B cell (primary cell): ENCODE measurements at regions not wholly inside any gene's neighbourhood (a gene's known extent, or its start where the extent isn't known, plus 50 kb on each side); places are given as distances from the start of the nearest gene placed in this dataset.

Experiments
- ATAC-seq: fragments of 200-7000 bp; cut with Tn5 transposase; one replicate; pipeline ENCODE4 v1.10.0; 2021; ENCODE audit warnings: low read depth, mild to moderate bottlenecking, moderate number of reproducible peaks, moderate library complexity
- CTCF ChIA-PET: fragments of 350-600 bp; sonication (Branson Sonifier 250); formaldehyde crosslinking; loops from one replicate; lab custom pipeline; 2021; ENCODE audit warnings: antibody characterized with exemption, inconsistent platforms; lab: Charles Lee
- POLR2A ChIA-PET: fragments of 350-600 bp; sonication (Branson Sonifier 250); formaldehyde crosslinking; loops from one replicate; lab custom pipeline; 2021; ENCODE audit warnings: antibody characterized with exemption; lab: Charles Lee
- DNase-seq: peaks from one replicate; pipeline ENCODE4 v3.0.0; 2013
- H2AFZ ChIP-seq: 2 replicates; pipeline ENCODE4 v1.6.1; 2012; ENCODE audit warnings: mild to moderate bottlenecking, low read depth, low read length; ENCODE audit not compliant: insufficient read depth, poor library complexity, severe bottlenecking
- H3K27ac ChIP-seq, 2 donors: 1 replicate in 1 of 2; 2 replicates in 1 of 2; pipeline ENCODE4 v1.5.1; 2012 to 2013; ENCODE audit warnings: low read length in 2 of 2, mild to moderate bottlenecking in 2 of 2, moderate library complexity in 1 of 2
- H3K27me3 ChIP-seq, 4 experiments: fragments of 200-600 bp in 1 of 4; sonication (generic) in 1 of 4; replicated peaks in 1 of 4; 1 replicate in 2 of 4; 2 replicates in 2 of 4; pipeline versions ENCODE4 v1.6.1 to v1.7.0; 2013 to 2016; ENCODE audit warnings: low read length in 3 of 4, mild to moderate bottlenecking in 2 of 4, mixed read lengths in 1 of 4, moderate library complexity in 1 of 4; ENCODE audit not compliant: insufficient read depth in 4 of 4, control insufficient read depth in 3 of 4; ENCODE audit errors: control extremely low read depth in 1 of 4
- H3K36me3 ChIP-seq, 2 experiments: replicated peaks in 1 of 2; 1 replicate in 1 of 2; 2 replicates in 1 of 2; pipeline versions ENCODE4 v1.6.1 to v1.7.1; 2013; ENCODE audit warnings: low read length in 1 of 2; ENCODE audit not compliant: insufficient read depth in 2 of 2, control insufficient read depth in 1 of 2; ENCODE audit errors: control extremely low read depth in 1 of 2, extremely low read depth in 1 of 2
- H3K4me1 ChIP-seq, 2 donors: fragments of 200-600 bp in 1 of 2; sonication (generic) in 1 of 2; 1 replicate in 1 of 2; 2 replicates in 1 of 2; pipeline versions ENCODE4 v1.5.1 to v1.6.1; 2013 to 2017; ENCODE audit warnings: low read length in 2 of 2; ENCODE audit not compliant: control insufficient read depth in 2 of 2, insufficient read depth in 2 of 2
- H3K4me2 ChIP-seq: replicated peaks from 2 replicates; pipeline ENCODE3; 2012; ENCODE audit warnings: mild to moderate bottlenecking, low read depth, low read length; ENCODE audit not compliant: poor library complexity, severe bottlenecking
- H3K4me3 ChIP-seq, 5 experiments: fragments of 200-600 bp in 1 of 5; sonication (generic) in 1 of 5; 1 replicate in 3 of 5; 2 replicates in 2 of 5; pipeline versions ENCODE4 v1.5.1 to v1.7.0; 2011 to 2016; ENCODE audit warnings: low read length in 4 of 5, mild to moderate bottlenecking in 4 of 5, low read depth in 2 of 5, control low read depth in 1 of 5, moderate library complexity in 1 of 5; ENCODE audit not compliant: insufficient read depth in 1 of 5; ENCODE audit errors: control extremely low read depth in 1 of 5, extremely low read depth in 1 of 5
- H3K79me2 ChIP-seq: fragments of 200-600 bp; sonication (generic); one replicate; pipeline ENCODE4 v1.6.0; 2016; ENCODE audit warnings: low read length; ENCODE audit not compliant: control insufficient read depth, insufficient read depth
- H3K9ac ChIP-seq: fragments of 200-600 bp; sonication (generic); 2 replicates; pipeline ENCODE4 v1.6.1; 2017; ENCODE audit warnings: mild to moderate bottlenecking, low read length, moderate library complexity
- H3K9me3 ChIP-seq, 3 donors: one replicate each; pipeline versions ENCODE4 v1.6.1 to v1.7.1; 2013; ENCODE audit warnings: low read length in 2 of 3; ENCODE audit not compliant: control insufficient read depth in 2 of 3, insufficient read depth in 1 of 3; ENCODE audit errors: control extremely low read depth in 1 of 3
- H4K20me1 ChIP-seq: 2 replicates; pipeline ENCODE4 v1.6.0; 2012; ENCODE audit warnings: mild to moderate bottlenecking, low read length; ENCODE audit not compliant: insufficient read depth, control insufficient read depth, poor library complexity, severe bottlenecking
- H3K27ac Mint-ChIP-seq: one replicate; pipeline ENCODE4 v1.8.0; 2021; ENCODE audit warnings: mixed read lengths
- H3K27me3 Mint-ChIP-seq: one replicate; pipeline ENCODE4 v1.8.0; 2021; ENCODE audit warnings: mixed read lengths
- H3K4me1 Mint-ChIP-seq: one replicate; pipeline ENCODE4 v1.8.0; 2021; ENCODE audit warnings: mixed read lengths
- H3K4me3 Mint-ChIP-seq: one replicate; pipeline ENCODE4 v1.8.0; 2021; ENCODE audit warnings: mixed read lengths
- H3K9me3 Mint-ChIP-seq: one replicate; pipeline ENCODE4 v1.8.0; 2022; ENCODE audit warnings: mixed read lengths; ENCODE audit not compliant: insufficient read depth
- CTCF ChIP-seq: fragments of 200-600 bp; IDR thresholded peaks from one replicate; pipeline ENCODE4 v1.8.0; 2022; ENCODE audit warnings: antibody characterized with exemption, mild to moderate bottlenecking
- EZH2 ChIP-seq: IDR thresholded peaks from 2 replicates; pipeline ENCODE4 v1.6.1; 2012; ENCODE audit warnings: borderline replicate concordance, low read depth, mild to moderate bottlenecking, moderate library complexity, low read length; ENCODE audit not compliant: insufficient read depth, poor library complexity, severe bottlenecking
- WGBS: methylation state at CpG from one replicate; pipeline ENCODE4 v1.1.5; 2013; ENCODE audit warnings: missing lambda C conversion rate; ENCODE audit not compliant: insufficient coverage; 5-methylcytosine and 5-hydroxymethylcytosine counted together
- intact Hi-C: fragments of 100-400 bp; cut with micrococcal nuclease; formaldehyde crosslinking; loops from one replicate; pipeline ENCODE4 v1.10.0; 2022

GRCh38 chr6:108763931-108764579, 84.2 kb upstream of the ARMC2 start:
- no peak overlapping the region for H3K4me2 ChIP-seq
- H3K4me1 Mint-ChIP-seq: peaks cover 9% of the 10 kb centered on the region
- 92% methylated on average over 8 of the region's 10 CpGs for WGBS
- H3K36me3 ChIP-seq: no peaks in the 10 kb centered on the region
- H3K27me3 Mint-ChIP-seq: peaks cover 6% of the 10 kb centered on the region
- no peaks in the 10 kb centered on the region for H3K27me3 ChIP-seq
- no peaks in the 10 kb centered on the region for H3K79me2 ChIP-seq
- ATAC-seq (no peak), DNase-seq (no peak)
- ChIA-PET POLR2A (no interaction called here), CTCF (no interaction called here)
- H3K4me3 Mint-ChIP-seq: no peak overlapping the region
- H4K20me1 ChIP-seq: no peaks in the 10 kb centered on the region
- no peak overlapping the region for H3K4me3 ChIP-seq
- no peaks in the 10 kb centered on the region for H3K9me3 ChIP-seq
- intact Hi-C loops: no loop called here
- H3K27ac ChIP-seq: no peak overlapping the region
- H3K4me1 ChIP-seq: peaks cover 0 to 7% of the 10 kb centered on the region in 2 donors
- H2AFZ ChIP-seq: no peak overlapping the region
- H3K27ac Mint-ChIP-seq: no peak overlapping the region
- TF ChIP-seq EZH2 (no peak), CTCF (no peak)
- H3K9me3 Mint-ChIP-seq: no peaks in the 10 kb centered on the region
- H3K9ac ChIP-seq: no peak overlapping the region

- POLR2A ChIA-PET: no interaction called here
Observed at GRCh38 chr6:108764580-108764950, 83.7 kb upstream of the ARMC2 start.

More at GRCh38 chr6:108764580-108764950, 83.7 kb upstream of the ARMC2 start:
- no peaks in the 10 kb centered on the region for H4K20me1 ChIP-seq
- no peaks in the 10 kb centered on the region for H3K36me3 ChIP-seq
- no peak overlapping the region for H3K4me2 ChIP-seq
- intact Hi-C loops: no loop called here
- CTCF ChIA-PET: no interaction called here
- DNase-seq (no peak), ATAC-seq (no peak)
- H2AFZ ChIP-seq: no peak overlapping the region
- Mint-ChIP-seq H3K4me3 (no peak overlapping the region), H3K4me1 (peaks cover 9% of the 10 kb centered on the region), H3K27me3 (peaks cover 6% of the 10 kb centered on the region), H3K9me3 (no peaks in the 10 kb centered on the region), H3K27ac (no peak overlapping the region)
- H3K9me3 ChIP-seq: no peaks in the 10 kb centered on the region
- H3K27me3 ChIP-seq: no peaks in the 10 kb centered on the region
- H3K4me3 ChIP-seq: no peak overlapping the region
- 100% methylated on average over 1 of the region's 1 CpG for WGBS
- peaks cover 0 to 7% of the 10 kb centered on the region in 2 donors for H3K4me1 ChIP-seq
- no peak overlapping the region for H3K27ac ChIP-seq
- TF ChIP-seq CTCF (no peak), EZH2 (no peak)
- H3K9ac ChIP-seq: no peak overlapping the region
- H3K79me2 ChIP-seq: no peaks in the 10 kb centered on the region
